HepG2 (cell line): ENCODE measurements at regions not wholly inside any gene's neighbourhood (a gene's known extent, or its start where the extent isn't known, plus 50 kb on each side); places are given as distances from the start of the nearest gene placed in this dataset.

ENCODE experiments used
- ATF5 ChIP-seq: sonication (generic); formaldehyde crosslinking; IDR thresholded peaks from 2 replicates; pipeline ENCODE4 v1.4.0; 2020; ENCODE audit warnings: mild to moderate bottlenecking, low read depth, missing genetic modification reagents
- ATF7-NPFF ChIP-seq: sonication (generic); formaldehyde crosslinking; IDR thresholded peaks from 2 replicates; pipeline ENCODE4 v1.8.1; 2023; ENCODE audit warnings: mild to moderate bottlenecking, low read depth, missing genetic modification reagents, moderate library complexity
- CENPT ChIP-seq: sonication (generic); formaldehyde crosslinking; IDR thresholded peaks from 2 replicates; pipeline ENCODE4 v1.8.0; 2022; ENCODE audit warnings: low read depth, mild to moderate bottlenecking, moderate library complexity, missing genetic modification reagents
- EED ChIP-seq: sonication (generic); formaldehyde crosslinking; IDR thresholded peaks from 2 replicates; pipeline ENCODE4 v1.5.0; 2020; ENCODE audit warnings: mild to moderate bottlenecking, missing genetic modification reagents
- FOSL1 ChIP-seq: sonication (generic); formaldehyde crosslinking; IDR thresholded peaks from 2 replicates; pipeline ENCODE4 v1.9.0; 2021; ENCODE audit warnings: missing genetic modification reagents, borderline replicate concordance
- GTF3A ChIP-seq: sonication (generic); formaldehyde crosslinking; conservative IDR thresholded peaks from 2 replicates; pipeline ENCODE4 v1.4.0; 2020; ENCODE audit warnings: mild to moderate bottlenecking, missing genetic modification reagents
- HHEX ChIP-seq: IDR thresholded peaks from 2 replicates; pipeline ENCODE4 v1.6.1; 2016; ENCODE audit warnings: control low read depth
- MED13 ChIP-seq: sonication (generic); formaldehyde crosslinking; IDR thresholded peaks from 2 replicates; pipeline ENCODE4 v1.5.0; 2020; ENCODE audit warnings: missing genetic modification reagents
- MTF1 ChIP-seq: sonication (generic); formaldehyde crosslinking; IDR thresholded peaks from 2 replicates; pipeline ENCODE4 v1.5.0; 2020; ENCODE audit warnings: missing genetic modification reagents
- RAD51 ChIP-seq: fragments of 450-650 bp; IDR thresholded peaks from 2 replicates; pipeline ENCODE4 v1.6.1; 2016; ENCODE audit warnings: borderline replicate concordance
- STAG1 ChIP-seq: sonication (generic); formaldehyde crosslinking; IDR thresholded peaks from 2 replicates; pipeline ENCODE4 v1.4.0; 2020; ENCODE audit warnings: missing genetic modification reagents
- TAF15 ChIP-seq: fragments of 200-400 bp; formaldehyde crosslinking; IDR thresholded peaks from one replicate; pipeline ENCODE4 v1.6.1; 2018; ENCODE audit warnings: mild to moderate bottlenecking, low read depth, low read length; ENCODE audit not compliant: poor library complexity, severe bottlenecking
- TRIM24 ChIP-seq: sonication (generic); formaldehyde crosslinking; IDR thresholded peaks from 2 replicates; pipeline ENCODE4 v1.8.0; 2022; ENCODE audit warnings: mild to moderate bottlenecking, missing genetic modification reagents
- ZNF644 ChIP-seq: IDR thresholded peaks from 2 replicates; pipeline ENCODE4 v1.6.1; 2016; ENCODE audit warnings: low read depth
- TF ChIP-seq, protein P1 (sequence below): sonication (generic); formaldehyde crosslinking; IDR thresholded peaks from 2 replicates; pipeline ENCODE4 v1.5.1; 2020; ENCODE audit warnings: mild to moderate bottlenecking, missing genetic modification reagents, borderline replicate concordance
- TF ChIP-seq, protein P2 (sequence below): sonication (generic); formaldehyde crosslinking; IDR thresholded peaks from 2 replicates; pipeline ENCODE4 v1.4.0; 2020; ENCODE audit warnings: missing genetic modification reagents

- TF ChIP-seq, protein P1, sequence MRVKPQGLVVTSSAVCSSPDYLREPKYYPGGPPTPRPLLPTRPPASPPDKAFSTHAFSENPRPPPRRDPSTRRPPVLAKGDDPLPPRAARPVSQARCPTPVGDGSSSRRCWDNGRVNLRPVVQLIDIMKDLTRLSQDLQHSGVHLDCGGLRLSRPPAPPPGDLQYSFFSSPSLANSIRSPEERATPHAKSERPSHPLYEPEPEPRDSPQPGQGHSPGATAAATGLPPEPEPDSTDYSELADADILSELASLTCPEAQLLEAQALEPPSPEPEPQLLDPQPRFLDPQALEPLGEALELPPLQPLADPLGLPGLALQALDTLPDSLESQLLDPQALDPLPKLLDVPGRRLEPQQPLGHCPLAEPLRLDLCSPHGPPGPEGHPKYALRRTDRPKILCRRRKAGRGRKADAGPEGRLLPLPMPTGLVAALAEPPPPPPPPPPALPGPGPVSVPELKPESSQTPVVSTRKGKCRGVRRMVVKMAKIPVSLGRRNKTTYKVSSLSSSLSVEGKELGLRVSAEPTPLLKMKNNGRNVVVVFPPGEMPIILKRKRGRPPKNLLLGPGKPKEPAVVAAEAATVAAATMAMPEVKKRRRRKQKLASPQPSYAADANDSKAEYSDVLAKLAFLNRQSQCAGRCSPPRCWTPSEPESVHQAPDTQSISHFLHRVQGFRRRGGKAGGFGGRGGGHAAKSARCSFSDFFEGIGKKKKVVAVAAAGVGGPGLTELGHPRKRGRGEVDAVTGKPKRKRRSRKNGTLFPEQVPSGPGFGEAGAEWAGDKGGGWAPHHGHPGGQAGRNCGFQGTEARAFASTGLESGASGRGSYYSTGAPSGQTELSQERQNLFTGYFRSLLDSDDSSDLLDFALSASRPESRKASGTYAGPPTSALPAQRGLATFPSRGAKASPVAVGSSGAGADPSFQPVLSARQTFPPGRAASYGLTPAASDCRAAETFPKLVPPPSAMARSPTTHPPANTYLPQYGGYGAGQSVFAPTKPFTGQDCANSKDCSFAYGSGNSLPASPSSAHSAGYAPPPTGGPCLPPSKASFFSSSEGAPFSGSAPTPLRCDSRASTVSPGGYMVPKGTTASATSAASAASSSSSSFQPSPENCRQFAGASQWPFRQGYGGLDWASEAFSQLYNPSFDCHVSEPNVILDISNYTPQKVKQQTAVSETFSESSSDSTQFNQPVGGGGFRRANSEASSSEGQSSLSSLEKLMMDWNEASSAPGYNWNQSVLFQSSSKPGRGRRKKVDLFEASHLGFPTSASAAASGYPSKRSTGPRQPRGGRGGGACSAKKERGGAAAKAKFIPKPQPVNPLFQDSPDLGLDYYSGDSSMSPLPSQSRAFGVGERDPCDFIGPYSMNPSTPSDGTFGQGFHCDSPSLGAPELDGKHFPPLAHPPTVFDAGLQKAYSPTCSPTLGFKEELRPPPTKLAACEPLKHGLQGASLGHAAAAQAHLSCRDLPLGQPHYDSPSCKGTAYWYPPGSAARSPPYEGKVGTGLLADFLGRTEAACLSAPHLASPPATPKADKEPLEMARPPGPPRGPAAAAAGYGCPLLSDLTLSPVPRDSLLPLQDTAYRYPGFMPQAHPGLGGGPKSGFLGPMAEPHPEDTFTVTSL (CRISPR knock-in tag) = no peak
- TF ChIP-seq TAF15 (no peak), CENPT (CRISPR knock-in tag) (no peak), ZNF644 (CRISPR knock-in tag) (no peak), MTF1 (CRISPR knock-in tag) (no peak), FOSL1 (no peak), EED (no peak), TRIM24 (no peak), MED13 (CRISPR knock-in tag) (no peak), HHEX (CRISPR knock-in tag) (no peak), ATF7-NPFF (CRISPR knock-in tag) (no peak), GTF3A (CRISPR knock-in tag) (no peak), RAD51 (no peak), ATF5 (CRISPR knock-in tag) (no peak), STAG1 (CRISPR knock-in tag) (no peak)
- TF ChIP-seq, protein P2, sequence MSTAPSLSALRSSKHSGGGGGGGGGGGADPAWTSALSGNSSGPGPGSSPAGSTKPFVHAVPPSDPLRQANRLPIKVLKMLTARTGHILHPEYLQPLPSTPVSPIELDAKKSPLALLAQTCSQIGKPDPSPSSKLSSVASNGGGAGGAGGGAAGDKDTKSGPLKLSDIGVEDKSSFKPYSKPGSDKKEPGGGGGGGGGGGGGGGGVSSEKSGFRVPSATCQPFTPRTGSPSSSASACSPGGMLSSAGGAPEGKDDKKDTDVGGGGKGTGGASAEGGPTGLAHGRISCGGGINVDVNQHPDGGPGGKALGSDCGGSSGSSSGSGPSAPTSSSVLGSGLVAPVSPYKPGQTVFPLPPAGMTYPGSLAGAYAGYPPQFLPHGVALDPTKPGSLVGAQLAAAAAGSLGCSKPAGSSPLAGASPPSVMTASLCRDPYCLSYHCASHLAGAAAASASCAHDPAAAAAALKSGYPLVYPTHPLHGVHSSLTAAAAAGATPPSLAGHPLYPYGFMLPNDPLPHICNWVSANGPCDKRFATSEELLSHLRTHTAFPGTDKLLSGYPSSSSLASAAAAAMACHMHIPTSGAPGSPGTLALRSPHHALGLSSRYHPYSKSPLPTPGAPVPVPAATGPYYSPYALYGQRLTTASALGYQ (CRISPR knock-in tag) = no peak
- TF ChIP-seq, all 625 proteins: peak for 0
Observed at GRCh38 chr11:98625526-98625925, 395.2 kb upstream of the CNTN5 start (continued).
